ENCODE measurements at regions not wholly inside any gene's neighbourhood (a gene's known extent, or its start where the extent isn't known, plus 50 kb on each side); places are given as distances from the start of the nearest gene placed in this dataset.

GRCh38 chr13:112209711-112210110 lies 142.8 kb downstream of the SOX1 start:
- TF ChIP-seq CTCF (conservative IDR thresholded peaks at IDR 0.05), result no peak
- TF ChIP-seq EZH2 (IDR thresholded peaks at IDR 0.05; ENCODE audit: low read depth), result no peak

Data from PC-9 (cell line).